ENCODE measurements at regions not wholly inside any gene's neighbourhood (a gene's known extent, or its start where the extent isn't known, plus 50 kb on each side); places are given as distances from the start of the nearest gene placed in this dataset.

GRCh38 chr16:63975669-63976068 is 1146.2 kb downstream of the CDH11 start:
- H3K36me3 ChIP-seq (ENCODE audit: insufficient read depth, low read length): no peaks in the 10 kb centered on the region
- no peaks in the 10 kb centered on the region for H3K79me2 ChIP-seq (replicated peaks; ENCODE audit: insufficient read depth, low read length)
- H3K9me3 ChIP-seq (ENCODE audit: low read length): no peaks in the 10 kb centered on the region
- no peak overlapping the region for H2AFZ ChIP-seq (ENCODE audit: low read depth, low read length)
- H3K27ac ChIP-seq (ENCODE audit: low read length): peak overlapping the region; percentile 59
- H4K20me1 ChIP-seq (ENCODE audit: insufficient read depth): no peaks in the 10 kb centered on the region
- H3K9ac ChIP-seq (ENCODE audit: low read length): no peak overlapping the region
- no peak overlapping the region for H3K4me3 ChIP-seq (ENCODE audit: low read length)
- no peaks in the 10 kb centered on the region for H3K9me2 ChIP-seq (ENCODE audit: insufficient read depth, low read length)
- TF ChIP-seq TAF1 (IDR thresholded peaks at IDR 0.05; ENCODE audit: low read depth) (no peak), EP300 (conservative IDR thresholded peaks at IDR 0.05; ENCODE audit: poor library complexity, severe bottlenecking) (peak; percentile 71), POLR2AphosphoS5 (IDR thresholded peaks at IDR 0.05) (peak; percentile 55)
- H3K4me2 ChIP-seq (ENCODE audit: low read length): no peak overlapping the region
- no peaks in the 10 kb centered on the region for H3K27me3 ChIP-seq (ENCODE audit: insufficient read depth, low read depth, low read length)
- H3F3A ChIP-seq (ENCODE audit: insufficient read depth, low read length, poor library complexity, severe bottlenecking): peaks cover 4% of the 10 kb centered on the region

- H3K27me3 ChIP-seq (ENCODE audit: insufficient read depth, low read depth, low read length): no peaks in the 10 kb centered on the region
- no peaks in the 10 kb centered on the region for H4K20me1 ChIP-seq (ENCODE audit: insufficient read depth)
- TF ChIP-seq REST (IDR thresholded peaks at IDR 0.05; ENCODE audit: borderline replicate concordance): no peak
- TF ChIP-seq TAF1 (IDR thresholded peaks at IDR 0.05; ENCODE audit: low read depth): no peak
- no peak for TF ChIP-seq SMC3 (conservative IDR thresholded peaks at IDR 0.05; ENCODE audit: poor library complexity)
- no peak for TF ChIP-seq EZH2 (IDR thresholded peaks at IDR 0.05; ENCODE audit: borderline replicate concordance, insufficient read depth, low read length, poor library complexity, severe bottlenecking)
- TF ChIP-seq MXI1 (conservative IDR thresholded peaks at IDR 0.05; ENCODE audit: poor library complexity, severe bottlenecking): no peak
- TF ChIP-seq CTCF (IDR thresholded peaks at IDR 0.05; ENCODE audit: poor library complexity, severe bottlenecking): no peak
- TF ChIP-seq EP300 (conservative IDR thresholded peaks at IDR 0.05; ENCODE audit: poor library complexity, severe bottlenecking): no peak
- TF ChIP-seq POLR2AphosphoS5 (IDR thresholded peaks at IDR 0.05): no peak
- no peak for TF ChIP-seq RAD21 (conservative IDR thresholded peaks at IDR 0.05)
- H3F3A ChIP-seq (ENCODE audit: insufficient read depth, low read length, poor library complexity, severe bottlenecking): no peaks in the 10 kb centered on the region
- no peak overlapping the region for H3K4me3 ChIP-seq (ENCODE audit: low read length)
- H3K9me2 ChIP-seq (ENCODE audit: insufficient read depth, low read length): no peaks in the 10 kb centered on the region
- H3K4me2 ChIP-seq (ENCODE audit: low read length): no peak overlapping the region
- H3K9ac ChIP-seq (ENCODE audit: low read length): no peak overlapping the region
- no peak overlapping the region for H3K27ac ChIP-seq (ENCODE audit: low read length)
- no peaks in the 10 kb centered on the region for H3K36me3 ChIP-seq (ENCODE audit: insufficient read depth, low read length)
- no peak overlapping the region for H2AFZ ChIP-seq (ENCODE audit: low read depth, low read length)
- no peaks in the 10 kb centered on the region for H3K9me3 ChIP-seq (ENCODE audit: low read length)
- no peaks in the 10 kb centered on the region for H3K79me2 ChIP-seq (replicated peaks; ENCODE audit: insufficient read depth, low read length)
These were observed 1153.9 kb downstream of the CDH11 start for GRCh38 chr16:63967966-63968365.

DNA sequence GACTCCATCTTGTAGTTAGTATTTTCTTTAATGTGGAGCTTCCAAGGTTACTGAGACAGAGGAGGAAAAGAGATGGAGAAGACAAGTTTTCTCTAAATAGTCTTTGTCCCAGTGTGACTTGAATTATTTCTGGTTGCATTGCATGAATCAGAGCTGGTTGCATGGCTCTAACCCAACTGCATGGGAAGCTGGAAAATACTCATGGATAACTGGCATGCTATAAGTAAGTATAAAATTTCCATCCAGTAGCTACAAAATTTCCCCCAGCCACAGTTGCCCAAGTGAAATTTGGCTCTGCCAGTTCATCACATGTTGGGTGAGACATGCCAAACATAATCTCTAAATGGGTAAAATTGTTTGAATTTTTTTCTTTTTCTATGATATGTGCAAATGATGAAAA is 1161.5 kb downstream of the CDH11 start:
- Histone ChIP-seq H3K27me3 (ENCODE audit: insufficient read depth, low read depth, low read length) (no peaks in the 10 kb centered on the region), H3K9me2 (ENCODE audit: insufficient read depth, low read length) (no peaks in the 10 kb centered on the region), H2AFZ (ENCODE audit: low read depth, low read length) (no peak overlapping the region), H4K20me1 (ENCODE audit: insufficient read depth) (no peaks in the 10 kb centered on the region), H3K9ac (ENCODE audit: low read length) (no peak overlapping the region), H3K36me3 (ENCODE audit: insufficient read depth, low read length) (no peaks in the 10 kb centered on the region), H3K4me3 (ENCODE audit: low read length) (no peak overlapping the region), H3K79me2 (replicated peaks; ENCODE audit: insufficient read depth, low read length) (no peaks in the 10 kb centered on the region), H3K27ac (ENCODE audit: low read length) (no peak overlapping the region), H3K4me2 (ENCODE audit: low read length) (no peak overlapping the region), H3K9me3 (ENCODE audit: low read length) (no peaks in the 10 kb centered on the region), H3F3A (ENCODE audit: insufficient read depth, low read length, poor library complexity, severe bottlenecking) (no peaks in the 10 kb centered on the region)
- no peak for TF ChIP-seq CTCF (IDR thresholded peaks at IDR 0.05; ENCODE audit: poor library complexity, severe bottlenecking)
- TF ChIP-seq EP300 (conservative IDR thresholded peaks at IDR 0.05; ENCODE audit: poor library complexity, severe bottlenecking): no peak
- TF ChIP-seq TAF1 (IDR thresholded peaks at IDR 0.05; ENCODE audit: low read depth): no peak
- no peak for TF ChIP-seq REST (IDR thresholded peaks at IDR 0.05; ENCODE audit: borderline replicate concordance)
- TF ChIP-seq EZH2 (IDR thresholded peaks at IDR 0.05; ENCODE audit: borderline replicate concordance, insufficient read depth, low read length, poor library complexity, severe bottlenecking): no peak
- no peak for TF ChIP-seq POLR2AphosphoS5 (IDR thresholded peaks at IDR 0.05)
- no peak for TF ChIP-seq SMC3 (conservative IDR thresholded peaks at IDR 0.05; ENCODE audit: poor library complexity)
- no peak for TF ChIP-seq MXI1 (conservative IDR thresholded peaks at IDR 0.05; ENCODE audit: poor library complexity, severe bottlenecking)
- no peak for TF ChIP-seq RAD21 (conservative IDR thresholded peaks at IDR 0.05)
